WTC11 (cell line): ENCODE measurements at regions not wholly inside any gene's neighbourhood (a gene's known extent, or its start where the extent isn't known, plus 50 kb on each side); places are given as distances from the start of the nearest gene placed in this dataset.

Experiments
- CREM ChIP-seq: sonication (generic); formaldehyde crosslinking; IDR thresholded peaks from 2 replicates; pipeline ENCODE4 v1.8.1; 2022; ENCODE audit warnings: mild to moderate bottlenecking, missing genetic modification reagents, moderate library complexity
- CTCF ChIP-seq: fragments of 200-600 bp; IDR thresholded peaks from 2 replicates; pipeline ENCODE4 v1.8.0; 2022; ENCODE audit warnings: antibody characterized with exemption
- E2F5 ChIP-seq: sonication (generic); formaldehyde crosslinking; IDR thresholded peaks from 2 replicates; pipeline ENCODE4 v1.8.1; 2022; ENCODE audit warnings: mild to moderate bottlenecking, moderate library complexity, missing genetic modification reagents
- ELF4 ChIP-seq: sonication (generic); formaldehyde crosslinking; IDR thresholded peaks from 2 replicates; pipeline ENCODE4 v1.8.1; 2022; ENCODE audit warnings: low read depth, mild to moderate bottlenecking, moderate library complexity, missing genetic modification reagents
- ESRRA ChIP-seq: sonication (generic); formaldehyde crosslinking; IDR thresholded peaks from 2 replicates; pipeline ENCODE4 v1.8.1; 2022; ENCODE audit warnings: mild to moderate bottlenecking, missing genetic modification reagents, borderline replicate concordance
- GRHL2 ChIP-seq: fragments of 250-450 bp; sonication (Bioruptor Pico); IDR thresholded peaks from 2 replicates; pipeline ENCODE4 v1.8.0; 2022; ENCODE audit warnings: mild to moderate bottlenecking, moderate library complexity; ENCODE audit not compliant: insufficient replicate concordance, severe bottlenecking
- NFE2L1 ChIP-seq: sonication (generic); formaldehyde crosslinking; IDR thresholded peaks from 2 replicates; pipeline ENCODE4 v1.8.1; 2023; ENCODE audit warnings: missing genetic modification reagents
- PRDM15 ChIP-seq: sonication (generic); formaldehyde crosslinking; IDR thresholded peaks from 2 replicates; pipeline ENCODE4 v1.8.0; 2022; ENCODE audit warnings: missing genetic modification reagents
- SP1 ChIP-seq: sonication (generic); formaldehyde crosslinking; conservative IDR thresholded peaks from 2 replicates; pipeline ENCODE4 v1.8.1; 2022; ENCODE audit warnings: missing genetic modification reagents
- TCF7 ChIP-seq: sonication (generic); formaldehyde crosslinking; IDR thresholded peaks from 2 replicates; pipeline ENCODE4 v1.8.0; 2022; ENCODE audit warnings: mild to moderate bottlenecking, low read depth, missing genetic modification reagents, moderate library complexity
- TF ChIP-seq, protein P1 (sequence below): sonication (generic); formaldehyde crosslinking; IDR thresholded peaks from 2 replicates; pipeline ENCODE4 v1.8.0; 2022; ENCODE audit warnings: mild to moderate bottlenecking, missing genetic modification reagents
- TF ChIP-seq, protein P2 (sequence below): sonication (generic); formaldehyde crosslinking; IDR thresholded peaks from 2 replicates; pipeline ENCODE4 v1.8.1; 2023; ENCODE audit warnings: mild to moderate bottlenecking, missing genetic modification reagents, moderate library complexity
- TF ChIP-seq, protein P3 (sequence below): sonication (generic); formaldehyde crosslinking; conservative IDR thresholded peaks from 2 replicates; pipeline ENCODE4 v1.8.1; 2022; ENCODE audit warnings: mild to moderate bottlenecking, missing genetic modification reagents

- TF ChIP-seq, protein P1, sequence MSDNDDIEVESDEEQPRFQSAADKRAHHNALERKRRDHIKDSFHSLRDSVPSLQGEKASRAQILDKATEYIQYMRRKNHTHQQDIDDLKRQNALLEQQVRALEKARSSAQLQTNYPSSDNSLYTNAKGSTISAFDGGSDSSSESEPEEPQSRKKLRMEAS (CRISPR knock-in tag): no peak
- TF ChIP-seq CTCF (no peak), PRDM15 (CRISPR knock-in tag) (no peak), GRHL2 (CRISPR knock-in tag) (no peak), TCF7 (CRISPR knock-in tag) (no peak), ELF4 (CRISPR knock-in tag) (no peak), ESRRA (CRISPR knock-in tag) (no peak), E2F5 (CRISPR knock-in tag) (no peak), CREM (CRISPR knock-in tag) (no peak), SP1 (CRISPR knock-in tag) (no peak), NFE2L1 (CRISPR knock-in tag) (no peak)
- TF ChIP-seq, protein P2, sequence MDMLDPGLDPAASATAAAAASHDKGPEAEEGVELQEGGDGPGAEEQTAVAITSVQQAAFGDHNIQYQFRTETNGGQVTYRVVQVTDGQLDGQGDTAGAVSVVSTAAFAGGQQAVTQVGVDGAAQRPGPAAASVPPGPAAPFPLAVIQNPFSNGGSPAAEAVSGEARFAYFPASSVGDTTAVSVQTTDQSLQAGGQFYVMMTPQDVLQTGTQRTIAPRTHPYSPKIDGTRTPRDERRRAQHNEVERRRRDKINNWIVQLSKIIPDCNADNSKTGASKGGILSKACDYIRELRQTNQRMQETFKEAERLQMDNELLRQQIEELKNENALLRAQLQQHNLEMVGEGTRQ (CRISPR knock-in tag): no peak
- TF ChIP-seq, protein P3, sequence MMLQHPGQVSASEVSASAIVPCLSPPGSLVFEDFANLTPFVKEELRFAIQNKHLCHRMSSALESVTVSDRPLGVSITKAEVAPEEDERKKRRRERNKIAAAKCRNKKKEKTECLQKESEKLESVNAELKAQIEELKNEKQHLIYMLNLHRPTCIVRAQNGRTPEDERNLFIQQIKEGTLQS (CRISPR knock-in tag): no peak
Observed at GRCh38 chr10:121294630-121295029, 303.6 kb downstream of the FGFR2 start.
